ENCODE measurements at regions not wholly inside any gene's neighbourhood (a gene's known extent, or its start where the extent isn't known, plus 50 kb on each side); places are given as distances from the start of the nearest gene placed in this dataset.

DNA sequence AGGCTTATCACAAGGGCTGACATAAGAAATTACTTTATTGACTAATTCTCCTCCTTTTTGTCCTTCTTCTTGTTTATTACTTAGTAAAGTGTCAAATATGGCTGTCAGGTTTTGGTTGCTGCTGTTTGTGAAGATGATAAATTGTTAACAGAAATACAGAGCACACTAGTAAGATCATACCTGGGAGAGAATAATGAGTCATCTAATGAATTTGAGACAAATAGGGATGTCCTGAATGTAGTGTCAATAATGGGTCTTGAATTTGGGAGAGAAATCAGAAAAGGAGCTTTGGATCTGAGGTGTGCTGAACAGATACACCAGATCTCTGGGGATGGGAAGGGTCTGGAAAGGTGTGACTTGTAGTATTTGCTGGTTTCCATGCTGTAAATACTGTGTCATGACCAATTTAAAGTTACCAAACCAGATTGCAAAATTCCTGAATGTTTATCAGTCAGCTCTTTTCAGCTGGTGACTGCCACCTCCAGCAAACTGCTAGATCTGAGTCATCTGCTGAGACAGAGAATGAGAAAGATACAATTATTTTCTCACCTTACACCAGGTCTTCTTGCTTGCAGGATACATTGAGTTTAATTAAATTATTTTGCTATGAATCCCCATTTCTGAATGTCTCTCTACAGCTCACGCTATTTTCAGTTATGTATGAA is 76.7 kb upstream of the SATB1 start:
- no peak overlapping the region for H3K4me3 ChIP-seq
- H3K27me3 ChIP-seq, result no peaks in the 10 kb centered on the region
- H3K9me3 ChIP-seq, result no peaks in the 10 kb centered on the region
- 86% methylated on average over 1 of the region's 1 CpG for WGBS (ENCODE audit: insufficient coverage, low coverage, low lambda C conversion rate, missing lambda C conversion rate)
- DNase-seq (no peak), ATAC-seq (no peak)
- TF ChIP-seq POLR2A (IDR thresholded peaks at IDR 0.05), result no peak
- TF ChIP-seq, protein P1, sequence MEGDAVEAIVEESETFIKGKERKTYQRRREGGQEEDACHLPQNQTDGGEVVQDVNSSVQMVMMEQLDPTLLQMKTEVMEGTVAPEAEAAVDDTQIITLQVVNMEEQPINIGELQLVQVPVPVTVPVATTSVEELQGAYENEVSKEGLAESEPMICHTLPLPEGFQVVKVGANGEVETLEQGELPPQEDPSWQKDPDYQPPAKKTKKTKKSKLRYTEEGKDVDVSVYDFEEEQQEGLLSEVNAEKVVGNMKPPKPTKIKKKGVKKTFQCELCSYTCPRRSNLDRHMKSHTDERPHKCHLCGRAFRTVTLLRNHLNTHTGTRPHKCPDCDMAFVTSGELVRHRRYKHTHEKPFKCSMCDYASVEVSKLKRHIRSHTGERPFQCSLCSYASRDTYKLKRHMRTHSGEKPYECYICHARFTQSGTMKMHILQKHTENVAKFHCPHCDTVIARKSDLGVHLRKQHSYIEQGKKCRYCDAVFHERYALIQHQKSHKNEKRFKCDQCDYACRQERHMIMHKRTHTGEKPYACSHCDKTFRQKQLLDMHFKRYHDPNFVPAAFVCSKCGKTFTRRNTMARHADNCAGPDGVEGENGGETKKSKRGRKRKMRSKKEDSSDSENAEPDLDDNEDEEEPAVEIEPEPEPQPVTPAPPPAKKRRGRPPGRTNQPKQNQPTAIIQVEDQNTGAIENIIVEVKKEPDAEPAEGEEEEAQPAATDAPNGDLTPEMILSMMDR (IDR thresholded peaks at IDR 0.05), result no peak
- intact Hi-C loops (cut with DNase I), result no loop called here
- H3K4me1 ChIP-seq, result no peaks in the 10 kb centered on the region
- no peaks in the 10 kb centered on the region for H3K36me3 ChIP-seq
- no peak overlapping the region for H3K27ac ChIP-seq

DNA sequence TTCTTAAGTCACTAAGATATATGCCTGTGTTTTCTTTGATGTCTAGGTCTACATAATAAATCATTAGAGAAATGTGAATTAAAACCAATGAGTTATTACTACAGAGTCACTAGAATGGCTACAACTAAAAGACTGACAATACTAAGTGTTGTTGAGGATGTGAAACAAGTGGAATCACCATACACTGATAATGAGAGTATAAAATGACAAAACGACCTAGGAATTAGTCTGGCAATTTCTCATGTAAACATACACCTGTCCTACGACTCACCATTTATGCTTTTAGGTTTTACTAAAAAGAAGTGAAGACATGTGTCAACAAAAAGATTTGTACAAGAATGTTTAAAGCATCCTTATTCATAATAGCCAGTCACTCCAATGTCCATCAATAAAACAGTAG is 75.2 kb upstream of the SATB1 start:
- TF ChIP-seq POLR2A (IDR thresholded peaks at IDR 0.05), result no peak
- 32% methylated on average over 2 of the region's 2 CpGs for WGBS (ENCODE audit: insufficient coverage, low coverage, low lambda C conversion rate, missing lambda C conversion rate)
- Histone ChIP-seq H3K36me3 (no peaks in the 10 kb centered on the region), H3K27ac (no peak overlapping the region), H3K4me3 (no peak overlapping the region), H3K9me3 (no peaks in the 10 kb centered on the region), H3K4me1 (no peaks in the 10 kb centered on the region), H3K27me3 (no peaks in the 10 kb centered on the region)
- ATAC-seq, result no peak
- intact Hi-C loops (cut with DNase I), result no loop called here
- no peak for DNase-seq

DNA sequence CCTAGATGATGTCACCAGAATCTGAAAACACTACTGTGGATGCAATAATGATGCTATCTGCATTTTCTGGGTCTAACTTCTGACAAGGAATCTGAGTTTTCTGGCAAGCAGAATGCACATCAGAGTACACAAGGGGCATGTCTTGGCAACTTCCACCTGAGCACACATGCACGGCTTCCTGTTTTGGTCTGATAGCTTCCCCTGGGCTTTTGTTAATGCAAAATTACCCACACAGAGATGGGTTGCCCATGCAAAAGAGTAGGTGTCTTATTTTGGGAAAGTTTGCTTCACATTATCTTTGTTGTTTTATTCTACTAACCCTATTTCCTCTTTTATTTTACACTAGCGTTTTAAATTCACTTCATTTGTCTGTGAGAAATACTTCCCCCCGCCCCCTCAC is 74.2 kb upstream of the SATB1 start:
- Histone ChIP-seq H3K9me3 (no peaks in the 10 kb centered on the region), H3K36me3 (no peaks in the 10 kb centered on the region), H3K27ac (no peak overlapping the region), H3K27me3 (no peaks in the 10 kb centered on the region), H3K4me1 (no peaks in the 10 kb centered on the region), H3K4me3 (no peak overlapping the region)
- whole genome bisulfite sequencing (ENCODE audit: insufficient coverage, low coverage, low lambda C conversion rate, missing lambda C conversion rate), result 50% methylated on average over 2 of the region's 3 CpGs
- ATAC-seq, result no peak
- intact Hi-C loops (cut with DNase I), result no loop called here
- no peak for DNase-seq
- TF ChIP-seq, protein P1 (IDR thresholded peaks at IDR 0.05), result no peak
- no peak for TF ChIP-seq POLR2A (IDR thresholded peaks at IDR 0.05)

GRCh38 chr3:18494251-18494650 is 69.1 kb upstream of the SATB1 start:
- Histone ChIP-seq H3K4me1 (no peaks in the 10 kb centered on the region), H3K4me3 (no peak overlapping the region), H3K9me3 (no peaks in the 10 kb centered on the region), H3K27me3 (no peaks in the 10 kb centered on the region), H3K36me3 (no peaks in the 10 kb centered on the region), H3K27ac (no peak overlapping the region)
- DNase-seq, result no peak
- ATAC-seq, result no peak
- WGBS (ENCODE audit: insufficient coverage, low coverage, low lambda C conversion rate, missing lambda C conversion rate), result 80% methylated on average over 1 of the region's 1 CpG
- intact Hi-C loops (cut with DNase I), result no loop called here
- TF ChIP-seq, protein P1 (IDR thresholded peaks at IDR 0.05), result no peak
- TF ChIP-seq POLR2A (IDR thresholded peaks at IDR 0.05), result no peak

- ATAC-seq (no peak), DNase-seq (no peak)
- H3K27me3 ChIP-seq, result no peaks in the 10 kb centered on the region
- TF ChIP-seq, protein P1 (IDR thresholded peaks at IDR 0.05), result no peak
- TF ChIP-seq POLR2A (IDR thresholded peaks at IDR 0.05), result no peak
- H3K4me1 ChIP-seq, result no peaks in the 10 kb centered on the region
- H3K27ac ChIP-seq, result no peak overlapping the region
- H3K9me3 ChIP-seq, result no peaks in the 10 kb centered on the region
- no peaks in the 10 kb centered on the region for H3K36me3 ChIP-seq
- no peak overlapping the region for H3K4me3 ChIP-seq
- WGBS (ENCODE audit: insufficient coverage, low coverage, low lambda C conversion rate, missing lambda C conversion rate), result 70% methylated on average over 4 of the region's 4 CpGs
- intact Hi-C loops (cut with DNase I), result no loop called here
Measured at GRCh38 chr3:18489939-18490338, 64.8 kb upstream of the SATB1 start.

All from right lobe of liver (tissue), 6 donors.